Gastroesophageal sphincter (tissue), 3 donors: ENCODE measurements at regions not wholly inside any gene's neighbourhood (a gene's known extent, or its start where the extent isn't known, plus 50 kb on each side); places are given as distances from the start of the nearest gene placed in this dataset.

Experiments used
- CTCF ChIP-seq, 4 experiments: fragments of 200-600 bp in 2 of 4; fragments of 450-650 bp in 2 of 4; sonication (generic) in 1 of 4; IDR thresholded peaks; one replicate each; pipeline ENCODE4 v1.5.1; 2017 to 2019; ENCODE audit warnings: antibody characterized with exemption in 4 of 4, mild to moderate bottlenecking in 2 of 4, moderate library complexity in 2 of 4
- POLR2A ChIP-seq, 2 donors: fragments of 450-650 bp; IDR thresholded peaks; one replicate each; pipeline ENCODE4 v1.6.1; 2017; ENCODE audit warnings: antibody characterized with exemption in 2 of 2, mild to moderate bottlenecking in 2 of 2, moderate library complexity in 1 of 2
- POLR2AphosphoS5 ChIP-seq: sonication (generic); formaldehyde crosslinking; IDR thresholded peaks from one replicate; pipeline ENCODE4 v1.6.1; 2017; ENCODE audit warnings: antibody characterized with exemption

GRCh38 chr18:39751161-39751560 lies 2185.6 kb upstream of the CELF4 start:
- TF ChIP-seq CTCF (IDR thresholded peaks at IDR 0.05) (no peak), POLR2AphosphoS5 (no peak), POLR2A (IDR thresholded peaks at IDR 0.05) (no peak)
